SK-N-SH (cell line): ENCODE measurements at regions not wholly inside any gene's neighbourhood (a gene's known extent, or its start where the extent isn't known, plus 50 kb on each side); places are given as distances from the start of the nearest gene placed in this dataset.

Experiments
- CTCF ChIA-PET: fragments of 300-600, 350-600 bp; formaldehyde crosslinking; extraction: SDS; loops from one replicate; lab custom pipeline; 2021; lab: Yijun Ruan, JAX
- POLR2A ChIA-PET: fragments of 350-600 bp; sonication (Branson Sonifier 250); formaldehyde crosslinking; extraction: SDS; loops from one replicate; lab custom pipeline; 2020; ENCODE audit warnings: antibody characterized with exemption, inconsistent platforms; lab: Yijun Ruan, JAX
- DNase-seq: peaks from one replicate; pipeline ENCODE4 v3.0.0; 2012
- H2AFZ ChIP-seq: fragments of 200-600 bp; sonication (generic); 2 replicates; pipeline ENCODE4 v1.8.1; 2016; ENCODE audit warnings: antibody characterized with exemption, mild to moderate bottlenecking, low read depth
- H3F3A ChIP-seq: fragments of 200-600 bp; sonication (generic); replicated peaks from 2 replicates; pipeline ENCODE3; 2016; ENCODE audit warnings: antibody characterized with exemption, mild to moderate bottlenecking; ENCODE audit not compliant: insufficient read depth
- H3K27ac ChIP-seq, 2 experiments: fragments of 200-500 bp in 1 of 2; fragments of 200-600 bp in 1 of 2; sonication (Bioruptor generic) in 1 of 2; sonication (generic), shearing (Covaris generic) in 1 of 2; 2 replicates each; pipeline versions ENCODE4 v1.5.1 to v1.6.1; 2014 to 2016; ENCODE audit warnings: low read depth in 2 of 2, inconsistent platforms in 1 of 2, low read length in 1 of 2, mild to moderate bottlenecking in 1 of 2, mixed read lengths in 1 of 2
- H3K27me3 ChIP-seq: fragments of 200-600 bp; sonication (generic), shearing (Covaris generic); 2 replicates; pipeline ENCODE4 v1.6.1; 2016; ENCODE audit warnings: mixed run types; ENCODE audit not compliant: insufficient read depth
- H3K36me3 ChIP-seq, 2 experiments: fragments of 200-500 bp in 1 of 2; fragments of 200-600 bp in 1 of 2; sonication (Bioruptor generic) in 1 of 2; sonication (generic) in 1 of 2; replicated peaks in 1 of 2; 2 replicates each; pipeline versions ENCODE3 to v1.5.1; 2014 to 2016; ENCODE audit warnings: low read length in 1 of 2, mild to moderate bottlenecking in 1 of 2; ENCODE audit not compliant: insufficient read depth in 2 of 2, control insufficient read depth in 1 of 2
- H3K4me1 ChIP-seq, 2 experiments: fragments of 200-500 bp in 1 of 2; fragments of 200-600 bp in 1 of 2; sonication (Bioruptor generic) in 1 of 2; sonication (generic), shearing (Covaris generic) in 1 of 2; 2 replicates each; pipeline versions ENCODE4 v1.5.1 to v1.6.1; 2014 to 2016; ENCODE audit warnings: low read depth in 1 of 2, low read length in 1 of 2, mixed run types in 1 of 2; ENCODE audit not compliant: insufficient read depth in 2 of 2, control insufficient read depth in 1 of 2
- H3K4me2 ChIP-seq: fragments of 200-600 bp; sonication (generic), shearing (Covaris generic); 2 replicates; pipeline ENCODE4 v1.6.1; 2017; ENCODE audit warnings: mixed run types
- H3K4me3 ChIP-seq, 2 experiments: fragments of 200-500 bp in 1 of 2; fragments of 200-600 bp in 1 of 2; sonication (Bioruptor generic) in 1 of 2; sonication (generic), shearing (Covaris generic) in 1 of 2; 2 replicates each; pipeline versions ENCODE4 v1.5.1 to v1.8.1; 2014 to 2016; ENCODE audit warnings: low read depth in 2 of 2, inconsistent platforms in 1 of 2, low read length in 1 of 2, mild to moderate bottlenecking in 1 of 2, mixed read lengths in 1 of 2, moderate library complexity in 1 of 2
- H3K79me2 ChIP-seq: fragments of 200-600 bp; sonication (generic); 2 replicates; pipeline ENCODE4 v1.8.1; 2017; ENCODE audit warnings: mild to moderate bottlenecking; ENCODE audit not compliant: insufficient read depth
- H3K9ac ChIP-seq: fragments of 200-600 bp; sonication (generic); 2 replicates; pipeline ENCODE4 v1.6.1; 2017; ENCODE audit warnings: mixed run types
- H3K9me2 ChIP-seq: fragments of 200-600 bp; sonication (generic); 2 replicates; pipeline ENCODE4 v1.6.1; 2017; ENCODE audit warnings: mixed run types
- H3K9me3 ChIP-seq: fragments of 200-600 bp; sonication (generic); 2 replicates; pipeline ENCODE4 v1.6.1; 2017; ENCODE audit warnings: mixed run types, mild to moderate bottlenecking, moderate library complexity
- H4K20me1 ChIP-seq: fragments of 200-600 bp; sonication (generic); 2 replicates; pipeline ENCODE4 v1.6.1; 2017; ENCODE audit warnings: mild to moderate bottlenecking, mixed run types; ENCODE audit not compliant: insufficient read depth
- FOSL2 ChIP-seq: IDR thresholded peaks from 2 replicates; pipeline ENCODE4 v1.4.0; 2012; ENCODE audit warnings: low read depth, mild to moderate bottlenecking, moderate library complexity, borderline replicate concordance
- FOXM1 ChIP-seq: IDR thresholded peaks from 2 replicates; pipeline ENCODE4 v1.4.0; 2012; ENCODE audit warnings: low read depth, mild to moderate bottlenecking
- GABPA ChIP-seq: IDR thresholded peaks from 2 replicates; pipeline ENCODE4 v1.4.0; 2012; ENCODE audit warnings: low read depth, mild to moderate bottlenecking
- GATA2 ChIP-seq: sonication (generic); formaldehyde crosslinking; IDR thresholded peaks from 2 replicates; pipeline ENCODE4 v1.5.0; 2020; ENCODE audit warnings: mild to moderate bottlenecking, missing genetic modification reagents
- JUND ChIP-seq: IDR thresholded peaks from 2 replicates; pipeline ENCODE4 v1.4.0; 2012
- NFIC ChIP-seq: IDR thresholded peaks from 2 replicates; pipeline ENCODE4 v1.4.0; 2012; ENCODE audit warnings: borderline replicate concordance
- POLR2AphosphoS5 ChIP-seq: IDR thresholded peaks from 2 replicates; pipeline ENCODE4 v1.6.1; 2012; ENCODE audit warnings: low read depth, low read length
- RAD21 ChIP-seq: IDR thresholded peaks from 2 replicates; pipeline ENCODE4 v1.6.1; 2012; ENCODE audit warnings: mild to moderate bottlenecking, low read length
- RFX5 ChIP-seq: IDR thresholded peaks from 2 replicates; pipeline ENCODE4 v1.6.1; 2012; ENCODE audit warnings: mild to moderate bottlenecking, improper control_type of control experiment, low read length
- RXRA ChIP-seq: IDR thresholded peaks from 2 replicates; pipeline ENCODE4 v1.4.0; 2012; ENCODE audit warnings: low read depth, mild to moderate bottlenecking, borderline replicate concordance
- SIN3A ChIP-seq: IDR thresholded peaks from 2 replicates; pipeline ENCODE4 v1.6.1; 2012; ENCODE audit warnings: low read depth, mild to moderate bottlenecking, low read length, moderate library complexity, borderline replicate concordance
- SMC3 ChIP-seq: IDR thresholded peaks from 2 replicates; pipeline ENCODE4 v1.6.1; 2012; ENCODE audit warnings: low read depth, low read length, improper control_type of control experiment
- TAF1 ChIP-seq: IDR thresholded peaks from 2 replicates; pipeline ENCODE4 v1.6.1; 2012; ENCODE audit warnings: low read depth, mild to moderate bottlenecking, low read length, moderate library complexity, borderline replicate concordance
- TCF12 ChIP-seq: IDR thresholded peaks from 2 replicates; pipeline ENCODE4 v1.4.0; 2012
- TEAD4 ChIP-seq: IDR thresholded peaks from 2 replicates; pipeline ENCODE4 v1.4.0; 2012; ENCODE audit warnings: mild to moderate bottlenecking, borderline replicate concordance; ENCODE audit not compliant: insufficient read depth
- YY1 ChIP-seq: IDR thresholded peaks from 2 replicates; pipeline ENCODE4 v1.4.0; 2012; ENCODE audit warnings: low read depth, mild to moderate bottlenecking
- WGBS: methylation state at CpG from one replicate; pipeline ENCODE4 v1.1.6; 2017; ENCODE audit warnings: low lambda C conversion rate; 5-methylcytosine and 5-hydroxymethylcytosine counted together
- TF ChIP-seq, protein P1 (sequence below): fragments of 150-350 bp; IDR thresholded peaks from 2 replicates; pipeline ENCODE4 v1.6.1; 2016; ENCODE audit warnings: mild to moderate bottlenecking, low read depth, low read length
- TF ChIP-seq, protein P2 (sequence below): fragments of 200-600 bp; sonication (generic); IDR thresholded peaks from 2 replicates; pipeline ENCODE4 v1.6.1; 2017; ENCODE audit warnings: antibody characterized with exemption, mild to moderate bottlenecking, moderate library complexity
- TF ChIP-seq, protein P3 (sequence below): fragments of 150-350 bp; IDR thresholded peaks from 2 replicates; pipeline ENCODE4 v1.6.1; 2017; ENCODE audit warnings: antibody characterized with exemption, low read length, low read depth, borderline replicate concordance
- TF ChIP-seq, protein P4 (sequence below): IDR thresholded peaks from 2 replicates; pipeline ENCODE4; 2012

DNA sequence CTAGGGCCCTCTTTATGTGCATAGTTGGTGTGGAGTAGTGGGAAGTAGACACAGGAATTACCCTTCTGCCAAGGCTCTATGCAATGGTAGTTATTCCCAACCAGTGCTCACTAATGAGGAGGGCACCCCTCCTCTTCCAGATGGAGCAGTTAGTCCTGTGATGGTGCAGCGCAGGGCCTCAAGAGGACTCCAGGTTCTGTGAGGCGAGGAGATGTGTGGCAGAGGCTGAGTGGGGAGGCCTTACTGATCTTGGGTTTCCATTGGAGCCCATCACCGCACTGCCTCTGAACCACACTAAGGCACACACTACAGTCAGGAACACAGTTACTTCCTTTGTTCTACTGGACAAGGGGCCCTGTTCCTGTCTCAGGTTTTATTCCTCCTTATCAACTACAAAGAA lies 122.5 kb upstream of the POU3F1 start:
- Histone ChIP-seq H3K79me2 (no peaks in the 10 kb centered on the region), H3K9me2 (no peaks in the 10 kb centered on the region), H3K4me2 (no peak overlapping the region), H3K4me1 (no peaks in the 10 kb centered on the region), H3K36me3 (no peaks in the 10 kb centered on the region), H3K27me3 (peaks cover 11% of the 10 kb centered on the region; the same call in 1 of the 2 replicates), H3F3A (no peaks in the 10 kb centered on the region), H3K9me3 (no peaks in the 10 kb centered on the region), H3K9ac (no peak overlapping the region), H4K20me1 (no peaks in the 10 kb centered on the region)
- CTCF ChIA-PET, result interaction anchor here (1.4 kb wide), 1 partner anchor 11 kb away, joined by 4 read pairs; no protein-coding TSS in a partner anchor
- POLR2A ChIA-PET, result no interaction called here
- TF ChIP-seq TCF12 (no peak), GATA2 (no peak), RXRA (no peak), TEAD4 (no peak), RFX5 (no peak), YY1 (no peak), SIN3A (no peak), TAF1 (no peak), NFIC (no peak), FOSL2 (no peak), GABPA (no peak), JUND (no peak), POLR2AphosphoS5 (no peak), SMC3 (no peak), RAD21 (no peak), FOXM1 (no peak)
- TF ChIP-seq, protein P1, sequence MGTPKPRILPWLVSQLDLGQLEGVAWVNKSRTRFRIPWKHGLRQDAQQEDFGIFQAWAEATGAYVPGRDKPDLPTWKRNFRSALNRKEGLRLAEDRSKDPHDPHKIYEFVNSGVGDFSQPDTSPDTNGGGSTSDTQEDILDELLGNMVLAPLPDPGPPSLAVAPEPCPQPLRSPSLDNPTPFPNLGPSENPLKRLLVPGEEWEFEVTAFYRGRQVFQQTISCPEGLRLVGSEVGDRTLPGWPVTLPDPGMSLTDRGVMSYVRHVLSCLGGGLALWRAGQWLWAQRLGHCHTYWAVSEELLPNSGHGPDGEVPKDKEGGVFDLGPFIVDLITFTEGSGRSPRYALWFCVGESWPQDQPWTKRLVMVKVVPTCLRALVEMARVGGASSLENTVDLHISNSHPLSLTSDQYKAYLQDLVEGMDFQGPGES, result no peak
- TF ChIP-seq, protein P2, sequence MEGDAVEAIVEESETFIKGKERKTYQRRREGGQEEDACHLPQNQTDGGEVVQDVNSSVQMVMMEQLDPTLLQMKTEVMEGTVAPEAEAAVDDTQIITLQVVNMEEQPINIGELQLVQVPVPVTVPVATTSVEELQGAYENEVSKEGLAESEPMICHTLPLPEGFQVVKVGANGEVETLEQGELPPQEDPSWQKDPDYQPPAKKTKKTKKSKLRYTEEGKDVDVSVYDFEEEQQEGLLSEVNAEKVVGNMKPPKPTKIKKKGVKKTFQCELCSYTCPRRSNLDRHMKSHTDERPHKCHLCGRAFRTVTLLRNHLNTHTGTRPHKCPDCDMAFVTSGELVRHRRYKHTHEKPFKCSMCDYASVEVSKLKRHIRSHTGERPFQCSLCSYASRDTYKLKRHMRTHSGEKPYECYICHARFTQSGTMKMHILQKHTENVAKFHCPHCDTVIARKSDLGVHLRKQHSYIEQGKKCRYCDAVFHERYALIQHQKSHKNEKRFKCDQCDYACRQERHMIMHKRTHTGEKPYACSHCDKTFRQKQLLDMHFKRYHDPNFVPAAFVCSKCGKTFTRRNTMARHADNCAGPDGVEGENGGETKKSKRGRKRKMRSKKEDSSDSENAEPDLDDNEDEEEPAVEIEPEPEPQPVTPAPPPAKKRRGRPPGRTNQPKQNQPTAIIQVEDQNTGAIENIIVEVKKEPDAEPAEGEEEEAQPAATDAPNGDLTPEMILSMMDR, result no peak
- TF ChIP-seq, protein P3, sequence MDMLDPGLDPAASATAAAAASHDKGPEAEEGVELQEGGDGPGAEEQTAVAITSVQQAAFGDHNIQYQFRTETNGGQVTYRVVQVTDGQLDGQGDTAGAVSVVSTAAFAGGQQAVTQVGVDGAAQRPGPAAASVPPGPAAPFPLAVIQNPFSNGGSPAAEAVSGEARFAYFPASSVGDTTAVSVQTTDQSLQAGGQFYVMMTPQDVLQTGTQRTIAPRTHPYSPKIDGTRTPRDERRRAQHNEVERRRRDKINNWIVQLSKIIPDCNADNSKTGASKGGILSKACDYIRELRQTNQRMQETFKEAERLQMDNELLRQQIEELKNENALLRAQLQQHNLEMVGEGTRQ, result no peak
- TF ChIP-seq, protein P4, sequence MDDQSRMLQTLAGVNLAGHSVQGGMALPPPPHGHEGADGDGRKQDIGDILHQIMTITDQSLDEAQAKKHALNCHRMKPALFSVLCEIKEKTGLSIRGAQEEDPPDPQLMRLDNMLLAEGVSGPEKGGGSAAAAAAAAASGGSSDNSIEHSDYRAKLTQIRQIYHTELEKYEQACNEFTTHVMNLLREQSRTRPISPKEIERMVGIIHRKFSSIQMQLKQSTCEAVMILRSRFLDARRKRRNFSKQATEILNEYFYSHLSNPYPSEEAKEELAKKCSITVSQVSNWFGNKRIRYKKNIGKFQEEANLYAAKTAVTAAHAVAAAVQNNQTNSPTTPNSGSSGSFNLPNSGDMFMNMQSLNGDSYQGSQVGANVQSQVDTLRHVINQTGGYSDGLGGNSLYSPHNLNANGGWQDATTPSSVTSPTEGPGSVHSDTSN, result no peak
- TF ChIP-seq, all 33 proteins: peak for 0
- no peak overlapping the region for H3K4me3 ChIP-seq
- H3K27ac ChIP-seq, result no peak overlapping the region
- 45% methylated on average over 3 of the region's 3 CpGs for WGBS
- no peak overlapping the region for H2AFZ ChIP-seq
- DNase-seq, result no peak
